NCI-H1436 (cell line): ENCODE measurements at regions not wholly inside any gene's neighbourhood (a gene's known extent, or its start where the extent isn't known, plus 50 kb on each side); places are given as distances from the start of the nearest gene placed in this dataset.

Experiments
- DNase-seq: peaks from one replicate; lab custom pipeline; 2025; lab: John Stamatoyannopoulos, UW

GRCh38 chr10:131563411-131563810 is 251.9 kb upstream of the TCERG1L start:
- DNase-seq, result no peak

DNA sequence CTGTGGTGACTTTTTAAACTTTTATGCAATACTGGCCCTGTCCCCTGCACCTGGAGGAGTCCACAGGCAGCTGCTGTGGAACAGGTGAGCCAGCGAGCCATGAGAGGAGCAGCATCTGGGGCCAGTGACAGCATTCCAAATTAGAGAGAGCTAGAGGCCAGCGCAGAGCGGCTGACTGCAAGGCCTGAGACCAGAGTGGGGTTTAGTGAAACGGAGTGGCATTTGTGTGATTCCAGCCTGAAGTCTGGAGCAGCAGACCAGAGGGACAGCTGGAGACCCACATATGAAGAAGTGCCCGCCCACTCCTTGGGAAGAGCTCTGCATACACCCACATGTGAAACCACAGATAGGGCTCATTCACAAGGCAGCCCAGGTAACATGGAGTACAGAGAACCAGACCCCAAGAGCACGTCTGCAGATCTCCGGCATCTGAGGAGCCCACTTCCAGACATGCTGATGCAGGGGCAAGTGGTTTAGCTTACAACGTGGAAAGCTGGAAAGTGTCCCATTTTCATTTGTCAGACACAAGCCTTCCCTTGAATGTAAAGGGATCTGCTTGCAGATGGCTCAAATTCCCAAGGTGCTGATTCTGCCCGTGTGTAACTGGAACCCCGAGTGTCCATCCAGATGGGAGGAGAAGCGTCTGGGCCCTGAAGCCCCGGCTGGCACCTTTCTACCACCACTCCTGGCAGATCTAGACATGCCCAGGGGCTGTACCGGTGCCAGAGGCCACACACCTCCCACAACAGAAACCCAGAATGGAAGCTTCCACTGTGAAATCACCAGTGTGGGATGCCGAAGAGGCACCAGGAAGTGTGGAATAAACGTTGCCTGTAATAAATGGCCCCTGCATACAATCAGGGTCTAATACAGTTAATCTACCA is 256.0 kb upstream of the TCERG1L start:
- DNase-seq, result no peak

GRCh38 chr10:131568866-131569265 is 257.3 kb upstream of the TCERG1L start:
- no peak for DNase-seq

- DNase-seq, result no peak
Observed at GRCh38 chr10:131569851-131570715, 258.6 kb upstream of the TCERG1L start.

DNA sequence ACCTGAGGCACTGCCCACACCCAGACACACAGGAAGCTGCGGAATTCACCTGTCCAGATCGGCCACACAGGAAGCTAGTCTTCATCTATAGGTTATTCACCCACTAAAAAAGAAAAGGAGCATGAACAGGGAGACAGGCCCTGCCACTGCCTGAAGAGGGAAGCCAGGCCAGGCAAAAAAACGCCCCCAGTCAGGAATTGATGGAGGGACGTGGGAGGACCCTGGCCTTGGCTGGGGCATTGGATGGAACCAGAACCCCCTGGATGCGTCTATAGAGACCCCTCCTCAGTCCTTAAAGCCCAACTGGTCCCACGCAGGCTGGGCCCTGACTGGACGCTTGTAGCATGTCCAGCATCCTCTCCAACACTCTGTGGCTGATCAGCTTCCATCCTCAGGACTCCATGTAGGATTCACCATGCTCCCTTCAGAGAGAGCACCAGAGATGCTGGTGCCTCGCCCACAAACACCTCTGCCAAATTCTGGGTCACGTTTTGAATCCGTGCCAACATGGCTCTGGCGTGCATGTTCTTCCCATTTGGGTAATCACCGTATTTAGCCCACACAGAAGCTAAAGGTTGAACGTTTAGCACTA is 259.3 kb upstream of the TCERG1L start:
- no peak for DNase-seq

DNA sequence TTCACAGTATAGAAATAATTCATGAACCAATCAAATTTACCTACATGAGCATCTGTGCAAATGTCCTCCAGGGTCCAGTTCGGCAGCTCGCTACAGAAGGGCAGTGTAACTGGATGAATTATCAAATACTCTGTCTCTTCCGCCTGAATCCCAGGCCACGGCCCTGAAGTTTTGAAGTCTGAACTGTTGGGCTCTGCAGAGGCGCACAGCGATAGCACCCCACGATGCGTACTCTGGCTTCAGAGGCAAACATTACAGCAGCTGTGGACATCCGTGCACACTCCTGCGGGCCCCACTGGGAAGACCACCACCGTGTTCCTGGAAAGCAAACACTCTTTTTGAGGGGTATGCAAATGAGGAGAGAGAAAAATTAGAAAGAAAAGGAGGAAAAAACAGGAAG is 259.8 kb upstream of the TCERG1L start:
- no peak for DNase-seq

GRCh38 chr10:131571865-131572264 is 260.3 kb upstream of the TCERG1L start:
- DNase-seq, result no peak

DNA sequence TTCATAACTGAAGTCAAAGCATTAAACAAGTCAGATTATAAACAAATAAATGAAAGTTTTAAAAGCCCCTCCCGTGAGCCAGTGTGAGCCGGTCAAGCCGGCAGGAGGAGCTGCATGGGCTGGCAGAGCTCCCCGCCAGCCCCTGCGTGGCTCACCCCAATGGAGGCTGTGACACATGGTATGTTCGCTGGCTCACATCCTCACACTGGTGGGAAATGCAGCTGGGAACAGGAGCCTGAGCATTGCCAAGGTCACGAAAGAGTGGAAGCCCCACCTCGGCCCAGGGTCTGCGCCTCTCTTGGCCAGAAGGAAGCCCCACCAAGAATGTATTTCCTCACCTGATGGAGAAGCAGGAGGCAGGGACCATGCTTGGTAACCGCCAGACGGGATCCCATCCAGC is 261.7 kb upstream of the TCERG1L start:
- no peak for DNase-seq

- no peak for DNase-seq
Observed at GRCh38 chr10:131573707-131574106, 262.2 kb upstream of the TCERG1L start.

- DNase-seq, result no peak
Observed at GRCh38 chr10:131574363-131574706, 262.8 kb upstream of the TCERG1L start.

- DNase-seq, result no peak
Observed at GRCh38 chr10:131574707-131575430, 263.3 kb upstream of the TCERG1L start.

DNA sequence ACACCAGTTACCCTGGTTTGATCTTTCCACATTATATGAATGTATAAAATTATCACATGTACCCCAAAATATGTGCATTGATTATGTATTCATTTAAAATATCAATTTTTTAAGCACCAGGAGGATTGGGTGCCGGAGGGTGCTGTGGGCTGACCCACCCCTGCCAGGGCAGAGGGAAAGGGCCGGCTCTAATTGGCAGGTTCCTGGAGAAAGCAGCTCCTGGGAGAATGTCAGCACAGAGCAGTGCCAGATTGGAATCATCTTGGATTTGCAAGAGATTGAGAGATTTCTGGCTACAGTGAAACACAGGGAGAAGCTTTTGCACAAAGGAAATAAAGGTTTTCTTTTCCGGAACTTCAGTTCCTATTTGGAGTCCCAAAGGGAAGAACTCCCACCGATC is 264.4 kb upstream of the TCERG1L start:
- DNase-seq, result no peak

DNA sequence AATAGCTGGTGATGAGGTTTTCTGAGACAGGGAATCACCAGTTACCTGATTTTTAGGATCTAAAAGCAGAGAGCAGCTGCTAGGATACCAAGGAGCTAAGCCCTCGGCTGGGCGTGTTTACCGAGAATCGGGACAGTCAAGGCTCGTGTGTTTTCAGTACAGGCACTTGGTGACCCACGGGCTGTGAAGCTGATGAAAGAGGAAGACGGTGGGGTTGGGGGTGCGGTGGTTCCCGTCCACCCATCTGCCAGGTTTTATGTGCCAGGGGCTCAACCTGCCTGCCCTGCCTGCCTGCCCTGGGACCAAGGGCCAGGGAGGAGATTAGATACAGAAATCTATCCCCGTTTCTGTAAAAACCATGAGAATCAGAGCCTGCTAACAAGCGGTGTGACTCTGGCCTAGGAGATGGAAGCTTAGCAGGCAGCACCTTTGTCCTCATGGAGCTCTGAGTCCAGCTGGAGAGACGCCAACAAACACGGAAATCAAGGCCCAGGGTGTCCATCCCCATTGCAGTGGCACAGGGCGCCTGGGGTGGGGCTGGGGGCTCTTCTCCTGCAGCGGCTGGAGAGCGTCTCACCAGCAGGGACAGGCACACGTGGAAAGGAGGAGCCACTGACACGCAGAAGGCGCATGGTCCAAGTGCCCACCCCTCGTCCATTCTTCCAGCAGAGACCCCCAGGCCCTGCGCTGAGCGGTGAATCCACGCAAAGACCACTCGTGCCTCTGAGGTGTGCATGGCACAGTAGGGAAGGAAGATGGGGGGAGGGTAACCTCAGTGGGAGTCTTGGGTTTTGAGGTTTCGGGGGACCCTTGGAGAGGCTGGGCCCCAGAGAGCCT is 265.0 kb upstream of the TCERG1L start:
- no peak for DNase-seq

DNA sequence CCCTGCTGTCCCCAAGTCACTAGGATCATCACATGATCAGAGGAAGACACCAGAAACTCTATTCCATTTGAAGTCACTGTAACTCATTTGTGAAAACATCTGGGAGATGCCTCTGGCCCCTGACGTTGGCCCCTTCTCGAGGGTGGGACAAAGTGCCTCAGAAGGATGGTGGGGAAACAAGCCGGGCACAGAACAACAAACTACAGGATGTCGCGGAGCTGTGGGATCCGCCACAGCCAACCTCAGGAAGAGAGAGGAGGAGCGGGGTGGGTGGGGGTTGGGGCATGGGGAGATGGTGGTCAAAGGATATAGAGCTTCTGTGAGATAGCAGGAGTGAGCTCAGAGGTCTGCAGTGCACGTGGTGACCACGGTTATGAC is 265.6 kb upstream of the TCERG1L start:
- no peak for DNase-seq

- DNase-seq, result no peak
Observed at GRCh38 chr10:131577786-131578471, 266.4 kb upstream of the TCERG1L start.

GRCh38 chr10:131578472-131578970 is 267.0 kb upstream of the TCERG1L start:
- DNase-seq, result no peak

- DNase-seq, result no peak
Observed at GRCh38 chr10:131579251-131580071, 267.9 kb upstream of the TCERG1L start.

- DNase-seq, result no peak
Observed at GRCh38 chr10:131580076-131580652, 268.6 kb upstream of the TCERG1L start.

DNA sequence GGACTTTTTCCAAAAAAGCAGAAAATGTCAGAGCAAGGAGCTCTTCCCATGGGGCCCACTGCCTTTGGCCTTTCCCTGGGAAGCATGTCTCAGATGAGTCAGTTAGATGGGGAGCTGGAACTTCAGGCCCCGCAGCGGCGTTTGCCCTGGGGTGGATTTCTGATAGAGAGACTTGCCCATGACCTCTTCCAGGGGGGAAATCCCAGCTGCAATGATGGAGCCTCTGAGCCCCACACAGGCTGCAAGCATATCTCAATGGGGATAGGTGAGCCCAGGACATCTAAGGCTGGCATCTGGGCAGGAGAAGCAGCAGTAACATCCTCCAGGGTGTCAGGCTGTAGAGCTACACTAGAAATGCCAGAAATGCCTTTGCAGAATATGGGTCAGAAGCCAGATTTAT is 269.2 kb upstream of the TCERG1L start:
- DNase-seq, result no peak
